IMR-90 (cell line): ENCODE measurements at regions not wholly inside any gene's neighbourhood (a gene's known extent, or its start where the extent isn't known, plus 50 kb on each side); places are given as distances from the start of the nearest gene placed in this dataset.

Experiments
- ATAC-seq: fragments of 200-7000 bp; cut with Tn5 transposase; 2 replicates; pipeline ENCODE4 v1.9.1; 2020; ENCODE audit warnings: low read depth, mild to moderate bottlenecking, moderate library complexity
- BruUV-seq: library from RNA; stranded (reverse); fragments of 400-500 nt; replicated peaks from 2 replicates; lab custom pipeline; 2021; lab: Mats Ljungman, UMichigan
- CTCF ChIA-PET: fragments of 300-600 bp; formaldehyde crosslinking; extraction: SDS; loops from one replicate; lab custom pipeline; 2021; ENCODE audit warnings: antibody characterized with exemption; lab: Yijun Ruan, JAX
- POLR2A ChIA-PET: fragments of 300-600 bp; sonication (Branson Sonifier 250); formaldehyde crosslinking; loops from one replicate; lab custom pipeline; 2022; ENCODE audit warnings: antibody characterized with exemption; ENCODE audit not compliant: unreplicated experiment; lab: Charles Lee
- DNase-seq: peaks from one replicate; pipeline ENCODE4 v3.0.0; 2013
- H2AFZ ChIP-seq: replicated peaks from 2 replicates; pipeline ENCODE3; 2013; ENCODE audit warnings: low read length, mild to moderate bottlenecking; ENCODE audit not compliant: poor library complexity
- H2AK5ac ChIP-seq: 2 replicates; pipeline ENCODE4 v1.6.1; 2013; ENCODE audit warnings: low read depth, low read length, inconsistent platforms
- H2AK9ac ChIP-seq: replicated peaks from 2 replicates; pipeline ENCODE3; 2013; ENCODE audit warnings: mild to moderate bottlenecking, low read depth, low read length, moderate library complexity; ENCODE audit not compliant: poor library complexity
- H2BK120ac ChIP-seq: 2 replicates; pipeline ENCODE4 v1.6.1; 2013; ENCODE audit warnings: low read depth, low read length, inconsistent platforms
- H2BK15ac ChIP-seq: 3 replicates; pipeline ENCODE4 v1.6.1; 2013; ENCODE audit warnings: low read depth, low read length, inconsistent platforms
- H2BK20ac ChIP-seq: 2 replicates; pipeline ENCODE4 v1.6.1; 2013; ENCODE audit warnings: low read depth, mild to moderate bottlenecking, inconsistent platforms, low read length, moderate library complexity
- H2BK5ac ChIP-seq: 2 replicates; pipeline ENCODE4 v1.6.1; 2013; ENCODE audit warnings: mild to moderate bottlenecking, low read depth, low read length, inconsistent platforms; ENCODE audit not compliant: poor library complexity, severe bottlenecking
- H3K14ac ChIP-seq: replicated peaks from 2 replicates; pipeline ENCODE4 v1.6.1; 2013; ENCODE audit warnings: low read depth, low read length, inconsistent platforms
- H3K18ac ChIP-seq: 2 replicates; pipeline ENCODE4 v1.6.1; 2013; ENCODE audit warnings: low read depth, low read length, control low read depth
- H3K23ac ChIP-seq: 2 replicates; pipeline ENCODE4 v1.6.1; 2013; ENCODE audit warnings: low read depth, low read length, inconsistent platforms
- H3K27ac ChIP-seq: 2 replicates; pipeline ENCODE4 v1.5.1; 2013; ENCODE audit warnings: mild to moderate bottlenecking, control low read depth, low read length; ENCODE audit not compliant: insufficient read depth
- H3K27me3 ChIP-seq: 2 replicates; pipeline ENCODE4 v1.6.1; 2013; ENCODE audit warnings: low read length; ENCODE audit not compliant: control insufficient read depth, insufficient read depth
- H3K36me3 ChIP-seq: 2 replicates; pipeline ENCODE4 v1.6.1; 2013; ENCODE audit warnings: low read length, mixed read lengths; ENCODE audit not compliant: control insufficient read depth, insufficient read depth
- H3K4ac ChIP-seq: 2 replicates; pipeline ENCODE4 v1.6.1; 2013; ENCODE audit warnings: low read depth, low read length, inconsistent platforms
- H3K4me1 ChIP-seq: 2 replicates; pipeline ENCODE4 v1.6.1; 2013; ENCODE audit warnings: low read length, mixed read lengths; ENCODE audit not compliant: control insufficient read depth, insufficient read depth
- H3K4me2 ChIP-seq: 2 replicates; pipeline ENCODE4 v1.6.1; 2013; ENCODE audit warnings: low read depth, mild to moderate bottlenecking, control low read depth, low read length, moderate library complexity
- H3K4me3 ChIP-seq: 2 replicates; pipeline ENCODE4 v1.5.1; 2013; ENCODE audit warnings: low read depth, mild to moderate bottlenecking, control low read depth, low read length, moderate library complexity; ENCODE audit not compliant: insufficient read depth
- H3K56ac ChIP-seq: 2 replicates; pipeline ENCODE4 v1.6.1; 2013; ENCODE audit warnings: low read length, inconsistent platforms; ENCODE audit not compliant: insufficient read depth; ENCODE audit errors: extremely low read depth
- H3K79me1 ChIP-seq, 2 experiments: 2 replicates each; pipeline ENCODE4 v1.6.1; 2013; ENCODE audit warnings: low read length in 2 of 2, inconsistent platforms in 1 of 2, low read depth in 1 of 2
- H3K9ac ChIP-seq: 2 replicates; pipeline ENCODE4 v1.6.1; 2013; ENCODE audit warnings: low read depth, low read length, control low read depth
- H3K9me1 ChIP-seq: 2 replicates; pipeline ENCODE4 v1.6.1; 2013; ENCODE audit warnings: low read length, inconsistent platforms; ENCODE audit not compliant: insufficient read depth
- H3K9me3 ChIP-seq: 2 replicates; pipeline ENCODE4 v1.6.1; 2013; ENCODE audit warnings: low read length; ENCODE audit not compliant: control insufficient read depth, insufficient read depth
- H4K20me1 ChIP-seq: 2 replicates; pipeline ENCODE4 v1.6.1; 2013; ENCODE audit warnings: low read length, inconsistent platforms; ENCODE audit not compliant: insufficient read depth
- H4K5ac ChIP-seq: 2 replicates; pipeline ENCODE4 v1.6.1; 2013; ENCODE audit warnings: mild to moderate bottlenecking, low read depth, low read length, control low read depth
- H4K8ac ChIP-seq, 2 experiments: 2 replicates each; pipeline ENCODE4 v1.6.1; 2013; ENCODE audit warnings: low read depth in 2 of 2, low read length in 2 of 2, control low read depth in 1 of 2, inconsistent platforms in 1 of 2
- H4K91ac ChIP-seq: 2 replicates; pipeline ENCODE4 v1.6.1; 2013; ENCODE audit warnings: low read depth, low read length, inconsistent platforms; ENCODE audit not compliant: insufficient read depth
- BHLHE40 ChIP-seq: fragments of 150-350 bp; IDR thresholded peaks from 2 replicates; pipeline ENCODE4 v1.6.1; 2016; ENCODE audit warnings: mild to moderate bottlenecking, low read depth, low read length
- CEBPB ChIP-seq: IDR thresholded peaks from 2 replicates; pipeline ENCODE4 v1.6.1; 2012; ENCODE audit warnings: low read depth, low read length, improper control_type of control experiment
- CTCF ChIP-seq: conservative IDR thresholded peaks from 2 replicates; pipeline ENCODE4 v1.5.1; 2012; ENCODE audit warnings: mild to moderate bottlenecking, low read depth, low read length, improper control_type of control experiment
- RCOR1 ChIP-seq: IDR thresholded peaks from 2 replicates; pipeline ENCODE4 v1.6.1; 2012; ENCODE audit warnings: mild to moderate bottlenecking, low read length, improper control_type of control experiment; ENCODE audit not compliant: insufficient replicate concordance
- SMC3 ChIP-seq: fragments of 150-350 bp; IDR thresholded peaks from 2 replicates; pipeline ENCODE4 v1.6.1; 2016; ENCODE audit warnings: low read depth, mild to moderate bottlenecking, antibody characterized with exemption, low read length, moderate library complexity
- WGBS, 2 experiments: methylation state at CpG; one replicate each; pipeline versions ENCODE4 v1.1.5 to v1.1.7; 2013; ENCODE audit warnings: missing lambda C conversion rate in 2 of 2; ENCODE audit not compliant: insufficient read length in 1 of 2; ENCODE audit errors: extremely low coverage in 2 of 2; 5-methylcytosine and 5-hydroxymethylcytosine counted together
- dilution Hi-C: fragments of 300-500 bp; cut with HindIII; formaldehyde crosslinking; loops from one replicate; pipeline ENCODE4 v1.14.3; 2018; ENCODE audit warnings: low sequenced_read_pairs; ENCODE audit not compliant: unreplicated experiment
- in situ Hi-C: fragments of 300-500 bp; cut with MboI; formaldehyde crosslinking; loops from 3 replicates; pipeline ENCODE4 v1.14.3; 2019; ENCODE audit warnings: low sequenced_read_pairs, inconsistent platforms, mixed read lengths
- intact Hi-C: fragments of 100-400 bp; cut with micrococcal nuclease; formaldehyde crosslinking; loops from 2 replicates; pipeline ENCODE4 v1.10.0; 2022
- TF ChIP-seq, protein P1 (sequence below): fragments of 150-350 bp; IDR thresholded peaks from 2 replicates; pipeline ENCODE4 v1.6.1; 2016; ENCODE audit warnings: low read depth, mild to moderate bottlenecking, low read length, moderate library complexity, borderline replicate concordance

DNA sequence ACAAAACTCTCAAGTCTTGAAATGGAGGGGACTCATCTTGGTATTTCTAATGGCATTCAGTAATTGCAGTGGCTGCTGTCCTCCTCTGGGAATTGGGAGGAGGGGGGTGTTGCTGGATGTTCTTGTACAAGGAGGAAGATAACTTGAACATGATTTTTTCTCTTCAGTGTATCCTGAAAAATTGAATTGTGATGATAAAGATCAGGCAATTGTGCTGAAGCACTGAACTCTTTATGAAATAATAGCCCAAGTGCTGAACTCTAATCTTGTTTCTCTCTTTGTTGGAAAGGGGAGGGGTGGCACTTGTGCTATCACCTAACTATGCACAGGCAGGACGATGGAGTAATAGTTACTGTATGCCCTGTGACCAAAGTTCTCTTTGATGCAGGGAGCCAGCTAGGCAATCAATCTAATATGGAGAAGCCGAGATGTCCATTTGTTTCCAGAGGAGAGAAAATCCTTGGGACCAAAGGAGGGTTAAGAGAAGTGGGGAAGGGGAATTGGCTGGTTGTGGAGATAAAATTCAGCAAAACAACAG is 68.1 kb upstream of the ATP2C1 start:
- H2BK120ac ChIP-seq, result no peak overlapping the region
- no CpG with 5 or more reads among the region's 2 CpGs for WGBS, 2 experiments
- dilution Hi-C loops (no loop called here), intact Hi-C loops (no loop called here), in situ Hi-C loops (no loop called here)
- no peaks in the 10 kb centered on the region for H3K27me3 ChIP-seq
- ChIA-PET POLR2A (no interaction called here), CTCF (no interaction called here)
- H2AK9ac ChIP-seq, result no peak overlapping the region
- H3K14ac ChIP-seq, result no peak overlapping the region
- no peak overlapping the region for H4K5ac ChIP-seq
- no peak overlapping the region for H3K23ac ChIP-seq
- no peaks in the 10 kb centered on the region for H3K36me3 ChIP-seq
- H3K9ac ChIP-seq, result no peak overlapping the region
- no peak overlapping the region for H2AK5ac ChIP-seq
- H2BK5ac ChIP-seq, result no peak overlapping the region
- DNase-seq (no peak), ATAC-seq (no peak)
- H2AFZ ChIP-seq, result no peak overlapping the region
- no TSS peak for BruUV-seq
- H3K79me1 ChIP-seq, result no peaks in the 10 kb centered on the region
- no peaks in the 10 kb centered on the region for H3K4me1 ChIP-seq
- H3K56ac ChIP-seq, result no peak overlapping the region
- H3K27ac ChIP-seq, result no peak overlapping the region
- no peaks in the 10 kb centered on the region for H4K20me1 ChIP-seq
- H3K9me1 ChIP-seq, result no peaks in the 10 kb centered on the region
- H2BK15ac ChIP-seq, result no peak overlapping the region
- H3K4me3 ChIP-seq, result no peak overlapping the region
- H3K18ac ChIP-seq, result no peak overlapping the region
- no peak overlapping the region for H4K91ac ChIP-seq
- TF ChIP-seq BHLHE40 (no peak), RCOR1 (no peak), SMC3 (no peak), CEBPB (no peak), CTCF (no peak)
- TF ChIP-seq, protein P1, sequence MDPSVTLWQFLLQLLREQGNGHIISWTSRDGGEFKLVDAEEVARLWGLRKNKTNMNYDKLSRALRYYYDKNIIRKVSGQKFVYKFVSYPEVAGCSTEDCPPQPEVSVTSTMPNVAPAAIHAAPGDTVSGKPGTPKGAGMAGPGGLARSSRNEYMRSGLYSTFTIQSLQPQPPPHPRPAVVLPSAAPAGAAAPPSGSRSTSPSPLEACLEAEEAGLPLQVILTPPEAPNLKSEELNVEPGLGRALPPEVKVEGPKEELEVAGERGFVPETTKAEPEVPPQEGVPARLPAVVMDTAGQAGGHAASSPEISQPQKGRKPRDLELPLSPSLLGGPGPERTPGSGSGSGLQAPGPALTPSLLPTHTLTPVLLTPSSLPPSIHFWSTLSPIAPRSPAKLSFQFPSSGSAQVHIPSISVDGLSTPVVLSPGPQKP, result no peak
- H3K4ac ChIP-seq, result no peak overlapping the region
- H2BK20ac ChIP-seq, result no peak overlapping the region
- H3K9me3 ChIP-seq, result no peaks in the 10 kb centered on the region
- no peak overlapping the region for H3K4me2 ChIP-seq
- H4K8ac ChIP-seq, result no peak overlapping the region
